Adrenal gland (tissue), 5 donors: ENCODE measurements at regions not wholly inside any gene's neighbourhood (a gene's known extent, or its start where the extent isn't known, plus 50 kb on each side); places are given as distances from the start of the nearest gene placed in this dataset.

Source experiments
- CTCF ChIP-seq, 6 experiments: fragments of 450-650 bp in 4 of 6; fragments of 200-600 bp in 2 of 6; sonication (generic) in 1 of 6; IDR thresholded peaks; 1 replicate in 5 of 6; 2 replicates in 1 of 6; pipeline versions ENCODE4 v1.5.1 to v1.8.0; 2016 to 2021; ENCODE audit warnings: antibody characterized with exemption in 6 of 6, mild to moderate bottlenecking in 2 of 6, moderate library complexity in 1 of 6
- POLR2A ChIP-seq, 2 donors: fragments of 450-650 bp; IDR thresholded peaks; one replicate each; pipeline ENCODE4 v1.6.1; 2017; ENCODE audit warnings: antibody characterized with exemption in 2 of 2, mild to moderate bottlenecking in 2 of 2, moderate library complexity in 1 of 2
- donor health status: DM: no; HTN: no; CAD: no.

DNA sequence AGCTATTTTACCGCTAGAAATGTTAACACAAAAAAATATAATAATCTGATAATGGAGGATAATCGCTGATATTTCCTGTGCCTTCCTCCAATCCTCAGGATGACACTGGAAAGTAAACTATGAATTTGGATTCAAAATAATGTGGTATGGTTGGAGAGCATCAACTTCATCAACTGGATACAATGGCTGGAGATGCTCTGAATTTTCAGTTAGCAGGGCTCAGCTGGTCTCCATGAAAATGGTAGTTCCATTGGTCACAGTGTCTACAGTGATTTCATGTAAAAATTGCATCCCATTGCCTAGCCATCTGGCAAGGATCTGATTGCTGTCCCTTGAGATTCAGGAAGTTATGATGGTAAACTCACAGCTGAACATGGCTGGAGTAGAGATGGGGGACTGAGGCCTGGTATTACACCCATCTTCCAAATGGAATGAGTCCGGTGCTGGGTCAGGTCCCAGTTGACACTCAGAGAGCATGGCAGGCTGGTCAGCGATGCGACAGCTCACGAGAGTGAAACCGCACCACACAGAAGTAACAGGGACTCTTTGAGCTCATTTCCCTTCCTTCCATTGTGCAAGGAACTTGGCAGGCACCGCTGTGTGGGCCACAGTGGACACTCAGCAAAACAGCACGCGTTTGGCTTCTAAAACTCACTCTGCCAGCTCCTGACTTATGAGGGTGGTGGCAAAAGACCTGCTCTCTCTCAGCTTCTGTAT lies 142.4 kb upstream of the TNFAIP3 start:
- TF ChIP-seq CTCF (IDR thresholded peaks at IDR 0.05) (no peak), POLR2A (IDR thresholded peaks at IDR 0.05) (no peak)
